NCI-H128 (cell line): ENCODE measurements at regions not wholly inside any gene's neighbourhood (a gene's known extent, or its start where the extent isn't known, plus 50 kb on each side); places are given as distances from the start of the nearest gene placed in this dataset.
"Not testable (repeated sequence)": the region's sequence is repeated elsewhere in the genome, so short reads cannot be mapped to it uniquely, and the experiment has no call there.

Source experiments
- DNase-seq: peaks from one replicate; lab custom pipeline; 2025; ENCODE audit not compliant: unreplicated experiment; lab: John Stamatoyannopoulos, UW

DNA sequence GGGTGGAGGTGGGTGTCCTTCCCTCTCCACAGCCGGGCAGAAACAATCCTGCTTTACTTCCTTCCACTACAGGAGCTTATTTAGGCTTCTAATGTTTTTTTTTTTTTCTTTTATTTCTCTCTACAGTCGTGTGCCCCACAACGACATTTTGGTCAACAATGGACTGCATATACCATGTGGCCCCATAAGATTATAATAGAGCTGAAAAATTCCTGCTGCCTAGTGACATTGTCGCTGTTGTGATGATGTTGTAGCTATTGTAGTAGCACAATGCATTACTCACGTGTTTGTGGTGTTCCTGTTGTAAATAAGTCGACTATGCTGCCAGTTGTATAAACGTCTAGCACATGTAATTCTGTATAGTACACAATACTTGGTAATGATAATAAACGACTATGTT, 153.7 kb downstream of the IL20RB start:
- no peak for DNase-seq

DNA sequence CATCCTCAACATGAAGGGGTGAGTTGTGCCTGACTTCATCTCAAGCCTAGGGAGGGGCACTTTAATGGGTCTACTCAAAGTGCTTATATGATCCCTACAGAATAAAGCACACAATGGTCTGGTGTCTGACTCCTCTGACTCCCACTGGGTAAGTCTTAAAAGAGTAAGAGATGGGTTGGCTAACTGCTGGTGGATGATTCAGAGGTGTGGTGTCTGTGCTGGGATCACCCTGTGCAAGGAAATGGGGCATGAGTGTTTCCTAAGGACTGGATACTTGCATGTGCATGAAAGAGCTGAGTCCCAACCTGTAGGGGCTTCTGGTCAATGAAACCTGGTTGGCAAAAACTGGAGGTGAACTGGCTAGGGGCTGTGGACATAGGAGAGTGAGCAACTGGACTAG, 158.8 kb downstream of the IL20RB start:
- DNase-seq: no peak

DNA sequence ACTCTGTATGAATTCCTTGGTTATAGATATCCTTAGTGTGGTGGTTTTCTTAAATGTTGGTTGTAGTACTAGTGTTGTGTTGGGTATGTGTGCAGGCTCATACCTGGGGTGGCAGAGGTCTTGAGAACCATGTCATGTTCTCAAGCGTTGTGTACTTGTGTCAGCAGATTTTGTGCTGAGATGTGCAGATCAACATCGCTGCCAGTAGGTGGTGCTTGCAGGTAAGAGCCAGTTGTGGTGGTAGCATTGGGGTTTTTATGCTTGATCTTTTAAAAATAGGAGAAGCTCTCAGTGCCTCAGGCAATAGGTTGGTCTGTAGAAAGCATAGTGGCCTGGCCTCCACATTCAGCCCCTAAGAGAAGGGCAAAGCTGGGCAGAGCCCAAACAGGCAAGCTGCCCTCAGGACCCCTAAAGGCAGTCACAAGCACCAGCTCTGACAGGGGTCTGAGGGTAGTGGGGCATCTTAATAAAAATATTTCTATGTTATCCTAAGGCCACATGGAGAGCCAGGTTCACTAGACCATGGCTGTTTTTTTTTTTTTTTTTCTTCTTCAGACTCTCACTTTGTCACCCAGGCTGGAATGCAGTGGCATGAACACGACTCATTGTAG, 164.0 kb downstream of the IL20RB start:
- DNase-seq: no peak

DNA sequence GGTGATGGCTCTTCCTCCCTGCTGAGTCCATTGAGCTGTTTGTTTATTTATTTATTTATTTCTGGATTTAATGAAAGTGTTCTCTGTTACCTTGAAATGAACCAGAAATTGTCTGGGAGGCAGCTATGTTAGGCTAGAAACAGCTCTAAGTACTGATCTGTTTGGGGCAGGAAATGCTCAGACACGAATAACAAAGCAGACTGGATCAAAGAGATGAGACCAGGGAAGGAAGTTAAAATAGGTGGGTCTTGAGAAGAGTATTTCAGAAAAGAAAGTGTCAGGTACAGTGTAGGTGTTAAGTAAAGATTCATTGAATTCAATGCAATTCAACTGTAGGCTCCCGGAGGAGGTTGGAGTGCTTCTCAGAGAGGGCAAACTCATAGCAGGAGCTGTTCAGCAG, 173.3 kb downstream of the IL20RB start:
- no peak for DNase-seq

DNA sequence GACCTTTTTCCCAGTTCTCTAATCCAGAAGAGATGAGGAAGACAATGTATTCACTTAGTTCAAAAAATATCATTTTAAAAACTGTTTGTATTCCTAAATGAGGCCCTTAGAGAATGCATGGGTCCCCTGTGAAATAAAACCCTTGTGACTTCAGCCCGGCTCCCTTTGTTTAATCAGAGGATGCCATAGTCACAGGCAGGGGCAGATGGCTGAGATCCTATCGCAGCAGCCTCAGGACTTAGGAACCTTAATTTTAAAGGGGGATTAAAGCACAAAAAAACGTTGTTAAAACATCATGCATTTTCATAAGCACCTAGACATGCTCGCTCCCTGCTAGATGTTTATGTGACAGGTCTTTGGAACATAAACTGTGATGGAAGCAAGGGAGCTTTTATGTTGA, 176.6 kb downstream of the IL20RB start:
- no peak for DNase-seq

DNA sequence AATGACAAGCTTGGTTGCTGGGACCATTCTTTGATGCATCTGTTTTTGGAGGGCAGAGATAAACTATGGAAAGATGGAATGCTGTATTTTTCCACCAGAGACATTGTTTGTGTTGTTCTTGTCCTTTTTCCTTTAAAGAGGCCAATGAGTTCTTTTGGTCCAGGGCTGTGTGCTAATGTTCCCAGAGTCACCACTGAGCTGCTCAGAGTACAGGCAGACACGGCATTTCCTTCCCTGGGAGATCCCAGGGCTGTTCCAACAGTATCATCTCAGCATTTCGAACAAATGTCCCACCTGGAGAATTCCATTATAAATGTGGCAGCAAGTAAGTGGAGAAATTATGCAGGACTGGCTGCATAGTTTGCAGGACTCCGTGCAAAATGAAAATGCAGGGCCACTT, 190.6 kb downstream of the IL20RB start:
- no peak for DNase-seq

DNA sequence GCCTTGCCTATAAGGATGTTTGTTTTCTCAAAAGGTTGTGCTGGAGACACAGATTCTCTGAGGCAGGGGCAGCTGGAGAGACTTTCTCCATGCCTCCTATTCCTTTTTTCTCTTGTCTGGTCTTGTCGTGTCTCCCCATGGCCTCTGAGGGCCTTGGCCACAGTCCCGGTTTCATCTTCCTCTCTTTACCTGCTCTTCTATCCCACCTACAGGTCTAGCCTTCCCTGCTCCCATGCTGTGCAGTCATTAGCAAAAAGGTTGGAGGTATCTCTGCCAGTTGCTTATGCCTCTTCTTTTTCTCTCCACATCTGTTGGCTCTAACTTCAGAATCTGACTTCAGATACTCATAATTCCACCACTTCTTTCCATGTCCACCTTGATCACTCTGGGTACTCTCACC, 191.1 kb downstream of the IL20RB start:
- no peak for DNase-seq

DNA sequence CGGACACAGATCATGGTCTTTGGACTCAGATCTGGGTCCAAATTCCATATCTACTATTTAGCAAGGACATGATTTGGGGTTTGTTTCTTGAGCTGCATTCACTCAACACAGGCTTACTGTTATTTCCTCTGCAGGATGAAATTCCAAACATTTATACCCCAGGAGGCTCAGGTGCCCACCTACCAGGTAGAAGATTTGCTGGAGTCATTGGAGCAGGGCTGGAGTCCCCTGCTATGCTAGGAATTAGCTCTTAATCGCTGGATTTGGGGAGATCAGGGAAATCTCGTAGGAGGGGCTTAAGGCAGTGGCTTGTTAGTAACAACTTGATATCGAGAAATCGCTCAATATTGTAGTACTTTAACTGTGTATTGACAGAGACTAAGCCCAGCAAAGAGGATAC, 193.0 kb downstream of the IL20RB start:
- DNase-seq: no peak

DNA sequence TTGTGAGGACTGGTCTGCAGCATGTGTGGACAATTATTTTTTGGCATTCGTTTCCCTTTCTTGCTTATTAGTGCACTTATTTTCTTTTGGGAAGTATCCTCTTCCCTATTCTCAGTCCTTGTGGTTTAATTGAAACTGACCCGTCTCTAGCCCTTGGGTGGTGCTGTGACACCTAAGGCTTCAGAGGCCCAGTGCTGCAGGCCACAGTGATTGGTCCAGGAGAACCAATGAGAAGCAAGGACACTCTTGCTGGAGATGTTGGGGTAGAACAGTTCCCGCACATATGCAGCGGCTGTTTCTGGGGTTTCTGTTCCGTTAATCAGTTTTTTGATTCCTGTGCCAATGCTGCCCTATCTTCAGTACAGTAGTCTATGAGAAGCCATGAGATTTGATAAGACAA, 195.3 kb downstream of the IL20RB start:
- not testable (repeated sequence) for DNase-seq

DNA sequence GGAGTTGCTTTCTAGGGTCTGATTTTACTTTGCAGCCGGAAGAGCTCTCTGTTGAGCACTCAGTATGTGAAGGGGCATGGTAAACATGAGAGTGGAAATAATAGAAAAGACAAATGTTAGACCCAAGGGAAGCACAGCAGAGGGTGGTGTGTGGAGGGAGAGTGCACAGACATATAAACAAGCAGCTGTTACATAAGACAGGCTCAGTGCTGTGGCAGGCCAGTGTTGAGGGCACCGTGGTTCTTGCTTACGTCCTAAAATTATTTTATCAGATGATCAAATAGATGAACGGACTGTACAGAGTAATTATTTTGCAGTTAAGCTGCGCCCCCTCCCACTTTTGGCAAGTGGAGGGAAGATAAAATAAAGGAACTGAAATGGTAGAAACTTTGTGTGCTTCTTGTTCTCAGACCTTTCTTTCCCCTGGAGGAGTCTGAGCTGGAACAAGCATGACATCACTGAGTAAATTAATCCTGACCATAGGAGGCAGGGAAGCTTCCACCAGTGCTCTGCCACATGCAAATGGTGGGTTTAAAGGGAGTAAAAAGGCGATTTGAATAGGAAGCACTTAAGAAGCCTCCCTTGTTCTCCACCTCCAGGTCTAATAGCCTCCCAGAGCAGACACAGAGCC, 205.6 kb downstream of the IL20RB start:
- peak; percentile 57 for DNase-seq

DNA sequence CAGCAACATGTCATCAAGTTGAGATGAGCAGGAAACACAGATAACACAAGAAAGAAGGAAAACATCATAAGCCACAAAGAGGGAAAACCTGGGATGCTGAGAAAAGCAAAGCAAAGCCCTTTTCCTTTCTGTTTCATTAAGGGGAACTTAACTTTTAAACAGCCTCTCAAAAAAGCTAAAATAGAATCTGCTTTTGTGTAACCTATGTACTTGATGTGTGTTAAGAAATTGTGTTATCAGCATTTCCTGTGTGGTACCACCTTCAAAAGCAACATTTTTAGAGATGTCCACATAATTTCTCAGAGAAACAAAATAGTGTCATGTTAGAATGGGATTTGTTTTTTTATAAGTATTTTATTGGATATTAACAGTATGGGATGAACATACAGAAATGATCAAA, 206.2 kb downstream of the IL20RB start:
- DNase-seq: no peak

DNA sequence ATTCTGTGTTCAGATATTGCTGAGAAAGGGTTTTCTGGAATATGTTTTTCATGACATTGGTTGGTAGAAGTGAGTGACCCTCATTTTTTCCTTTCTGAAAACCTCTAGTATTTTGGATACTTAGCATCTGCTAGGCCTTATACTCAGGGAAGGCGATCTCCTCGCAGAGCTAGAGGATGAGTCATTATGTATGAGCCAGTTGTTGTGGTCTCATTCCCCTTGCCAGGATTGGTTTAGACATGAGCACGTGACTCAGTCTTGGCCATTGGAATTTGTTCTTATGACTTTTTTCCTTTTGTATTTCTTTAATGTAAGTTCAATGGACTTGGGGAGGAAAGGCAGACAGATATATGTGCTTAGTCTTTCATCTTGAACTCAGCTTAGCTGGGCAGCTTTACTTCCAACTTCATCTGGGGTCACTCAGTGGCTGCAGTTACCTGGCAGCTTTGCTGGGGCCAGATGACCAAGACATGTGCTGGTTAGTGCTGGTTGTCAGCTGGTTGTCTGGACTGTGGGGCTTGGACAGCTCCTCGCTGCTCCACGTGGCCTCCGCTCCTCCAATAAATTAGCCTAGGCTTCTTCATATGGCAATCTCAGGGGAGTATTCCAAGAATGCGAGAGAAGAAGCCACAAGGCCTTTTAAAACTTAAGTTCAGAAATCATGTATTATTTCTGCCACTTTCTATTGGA, 207.5 kb downstream of the IL20RB start:
- no peak for DNase-seq

DNA sequence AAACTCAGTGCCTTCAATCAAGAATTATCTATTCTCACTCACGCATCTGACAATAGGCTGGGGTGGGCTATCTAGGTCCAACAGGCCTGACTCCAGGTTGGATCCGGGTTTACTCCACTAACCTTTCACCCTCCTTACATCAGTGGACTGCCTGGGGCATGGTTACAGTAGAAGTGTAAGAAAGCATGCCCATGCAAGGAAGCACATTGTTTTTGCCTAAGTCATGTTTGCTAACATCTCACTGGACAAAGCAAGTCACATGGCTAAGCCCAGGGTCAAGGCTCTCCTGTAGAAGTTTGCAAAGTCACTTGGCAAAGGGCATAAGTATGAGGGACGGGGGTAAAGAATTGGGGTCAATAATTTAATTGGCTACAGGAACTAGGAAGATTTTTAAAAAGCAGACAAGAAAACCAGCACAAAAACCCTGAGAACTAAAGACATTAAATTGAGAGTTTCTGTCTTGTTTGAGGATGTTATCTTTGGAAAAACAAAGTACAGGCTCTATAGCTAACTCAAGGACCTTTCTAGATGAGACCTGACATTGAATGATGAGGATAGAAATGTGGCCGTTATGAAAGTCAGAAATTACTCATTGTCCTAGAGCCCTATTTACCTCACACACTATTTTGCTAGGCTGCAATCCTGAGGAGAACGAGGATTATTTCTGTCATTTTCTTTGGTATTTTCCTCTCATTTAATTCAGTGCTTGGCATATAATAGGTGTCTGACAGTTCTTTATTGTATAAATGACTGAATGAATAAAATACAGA, 214.2 kb downstream of the IL20RB start:
- no peak for DNase-seq

DNA sequence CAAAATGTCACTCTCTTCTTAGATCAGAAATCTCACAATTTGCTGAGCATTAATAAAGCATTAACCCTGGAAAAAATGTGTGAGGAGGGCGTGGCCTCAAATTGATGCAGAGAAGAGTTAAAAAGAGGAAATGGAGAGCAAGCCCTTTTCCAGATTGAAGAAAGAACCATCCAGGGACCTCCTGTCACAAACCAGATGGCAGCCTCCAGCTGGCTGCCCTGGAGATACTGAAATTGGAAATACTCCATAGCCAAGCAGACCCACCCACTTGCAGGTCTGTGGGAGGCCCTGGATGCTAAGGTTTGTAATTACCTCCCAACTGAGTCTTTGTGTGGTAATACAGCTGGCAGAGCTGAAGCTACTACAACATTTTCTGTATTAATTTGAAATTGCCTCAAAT, 214.9 kb downstream of the IL20RB start:
- no peak for DNase-seq

DNA sequence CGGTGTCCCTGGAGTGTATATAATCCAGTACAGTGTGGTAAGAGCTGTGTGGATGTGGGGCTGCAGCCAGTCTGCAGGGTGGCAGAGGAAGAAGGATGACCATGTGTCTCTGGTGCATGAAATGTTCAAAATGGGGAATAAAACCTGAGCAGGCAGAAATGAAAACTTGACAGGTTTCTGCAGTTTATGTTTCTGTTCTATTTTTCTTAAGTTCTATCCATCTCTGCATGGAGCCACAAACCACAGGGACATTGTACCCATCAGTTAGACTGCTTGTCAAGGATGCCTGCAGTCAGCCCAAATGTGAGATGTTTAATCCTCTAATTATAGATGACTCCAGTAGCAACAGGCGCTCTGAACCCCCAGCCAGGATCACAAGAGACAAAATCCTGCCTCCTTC, 216.7 kb downstream of the IL20RB start:
- no peak for DNase-seq

DNA sequence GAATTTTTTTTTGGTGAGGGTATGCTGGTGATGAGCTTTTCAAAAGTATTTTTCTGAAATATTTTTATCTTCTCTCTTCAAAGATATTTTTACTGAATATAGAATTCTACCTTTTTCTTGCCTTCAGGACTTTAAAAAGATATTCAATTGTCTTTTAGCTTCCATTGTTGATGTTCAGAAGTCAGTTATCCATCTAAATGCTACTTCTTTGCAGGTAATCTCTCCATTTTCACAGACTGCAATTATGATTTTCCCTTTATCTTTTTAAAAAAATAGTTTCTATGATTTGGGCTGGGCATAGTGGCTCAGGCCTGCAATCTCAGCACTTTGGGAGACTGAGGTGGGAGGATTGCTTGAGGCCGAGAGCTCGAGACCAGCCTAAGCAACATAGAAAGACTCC, 222.4 kb downstream of the IL20RB start:
- DNase-seq: no peak

DNA sequence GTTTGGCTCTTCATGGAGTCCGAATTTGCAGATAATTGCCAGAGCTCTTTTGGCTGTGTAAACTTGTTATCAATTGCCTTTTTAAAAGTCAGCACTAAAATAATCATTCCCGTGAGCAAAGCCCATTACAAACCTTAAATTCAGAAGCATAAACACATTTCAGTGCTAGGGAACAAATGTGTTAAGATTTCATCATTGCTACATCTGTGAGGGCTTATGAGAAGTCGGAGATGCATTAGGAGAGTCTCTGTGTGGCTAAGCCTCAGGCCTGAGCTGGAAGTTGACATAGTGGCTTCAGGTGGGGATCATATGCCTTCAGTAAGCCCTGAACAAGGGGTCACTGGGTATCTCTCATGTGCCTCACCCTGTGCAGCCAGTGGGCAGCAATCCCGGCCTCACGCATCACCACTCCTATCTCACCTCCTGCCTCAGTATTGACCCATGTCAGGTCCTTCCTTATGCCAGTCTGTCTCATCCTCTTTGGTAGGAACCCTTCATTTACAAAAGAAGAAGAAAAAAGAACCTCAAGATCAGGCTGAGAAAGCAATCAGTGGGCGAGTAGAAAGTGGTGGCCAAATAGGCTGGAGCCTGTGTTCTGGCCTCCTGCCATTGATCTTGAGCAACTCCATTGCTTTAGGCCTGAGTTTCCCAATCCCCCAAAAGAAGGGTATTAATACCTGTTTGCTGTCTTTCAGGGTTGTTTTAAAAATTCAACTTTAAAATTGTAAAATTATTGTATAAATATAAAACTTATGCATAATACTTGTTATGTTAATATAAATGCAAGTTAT, 233.5 kb downstream of the IL20RB start:
- DNase-seq: no peak

DNA sequence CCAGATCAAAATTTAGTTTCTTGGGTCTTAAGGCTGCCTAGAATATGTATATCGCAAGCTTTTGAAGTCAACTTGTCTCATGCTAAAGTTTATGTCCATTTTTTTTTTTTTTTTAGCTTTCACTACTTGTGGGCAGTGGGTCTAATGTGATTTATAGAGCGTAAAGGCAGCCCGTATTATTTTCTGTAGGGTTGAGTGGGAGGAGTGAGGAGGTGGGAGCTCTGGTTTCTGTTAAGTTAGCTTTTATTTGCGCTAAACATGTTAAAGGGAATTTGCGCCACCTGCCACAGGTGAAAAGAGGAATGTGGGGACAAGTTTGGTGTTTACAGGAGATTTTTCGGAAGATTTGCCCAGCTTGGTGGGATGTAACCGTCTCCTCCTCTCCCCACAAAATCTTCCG, 234.2 kb downstream of the IL20RB start:
- DNase-seq: no peak

DNA sequence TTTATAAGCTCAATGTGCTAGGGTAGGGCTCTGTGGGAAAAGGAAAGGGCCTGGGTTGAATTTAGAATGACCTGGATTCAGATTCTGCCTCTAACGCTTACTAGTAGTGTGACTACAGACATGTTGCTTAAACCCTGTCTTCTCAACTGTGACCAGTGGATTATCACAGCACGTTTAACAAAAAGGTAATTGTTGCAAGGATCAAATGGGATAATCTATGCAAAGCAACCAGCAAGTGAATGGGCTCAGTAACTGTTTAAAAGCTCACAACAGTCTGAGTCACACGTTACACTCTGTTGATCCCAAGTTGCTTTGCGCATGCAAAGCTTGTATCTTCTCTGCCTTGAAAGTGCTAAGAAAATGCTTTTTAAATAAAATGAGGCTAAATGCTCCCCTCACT, 236.5 kb downstream of the IL20RB start:
- no peak for DNase-seq

DNA sequence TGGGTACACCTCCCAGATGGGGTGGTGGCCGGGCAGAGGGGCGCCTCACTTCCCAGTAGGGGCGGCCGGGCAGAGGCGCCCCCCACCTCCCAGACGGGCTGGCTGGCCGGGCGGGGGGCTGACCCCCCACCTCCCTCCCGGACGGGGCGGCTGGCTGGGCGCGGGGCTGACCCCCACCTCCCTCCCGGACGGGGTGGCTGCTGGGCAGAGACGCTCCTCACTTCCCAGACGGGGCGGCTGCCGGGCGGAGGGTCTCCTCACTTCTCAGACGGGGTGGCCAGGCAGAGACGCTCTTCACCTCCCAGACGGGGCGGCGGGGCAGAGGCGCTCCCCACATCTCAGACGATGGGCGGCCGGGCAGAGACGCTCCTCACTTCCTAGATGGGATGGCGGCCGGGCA, 240.6 kb downstream of the IL20RB start:
- DNase-seq: not testable (repeated sequence)

DNA sequence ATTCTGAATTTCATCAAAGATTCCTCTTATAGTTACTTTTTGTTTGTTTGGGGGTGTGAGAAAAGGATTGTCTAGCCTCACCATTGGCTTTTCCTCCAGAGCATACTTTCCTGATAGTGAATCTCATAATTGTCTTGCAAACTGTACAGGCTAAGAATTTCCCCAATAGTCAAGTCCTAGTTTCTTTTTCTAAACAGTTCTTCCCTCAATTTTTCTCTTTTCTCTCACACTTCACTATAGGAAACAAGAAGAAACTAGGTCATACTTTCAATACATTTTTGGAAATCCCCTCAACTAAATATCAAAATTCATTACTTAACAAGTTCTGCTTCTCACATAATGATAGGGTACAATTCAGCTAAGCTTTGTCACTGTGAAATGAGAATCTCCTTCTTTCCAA, 241.9 kb downstream of the IL20RB start:
- no peak for DNase-seq
